ENCODE measurements at regions not wholly inside any gene's neighbourhood (a gene's known extent, or its start where the extent isn't known, plus 50 kb on each side); places are given as distances from the start of the nearest gene placed in this dataset.

DNA sequence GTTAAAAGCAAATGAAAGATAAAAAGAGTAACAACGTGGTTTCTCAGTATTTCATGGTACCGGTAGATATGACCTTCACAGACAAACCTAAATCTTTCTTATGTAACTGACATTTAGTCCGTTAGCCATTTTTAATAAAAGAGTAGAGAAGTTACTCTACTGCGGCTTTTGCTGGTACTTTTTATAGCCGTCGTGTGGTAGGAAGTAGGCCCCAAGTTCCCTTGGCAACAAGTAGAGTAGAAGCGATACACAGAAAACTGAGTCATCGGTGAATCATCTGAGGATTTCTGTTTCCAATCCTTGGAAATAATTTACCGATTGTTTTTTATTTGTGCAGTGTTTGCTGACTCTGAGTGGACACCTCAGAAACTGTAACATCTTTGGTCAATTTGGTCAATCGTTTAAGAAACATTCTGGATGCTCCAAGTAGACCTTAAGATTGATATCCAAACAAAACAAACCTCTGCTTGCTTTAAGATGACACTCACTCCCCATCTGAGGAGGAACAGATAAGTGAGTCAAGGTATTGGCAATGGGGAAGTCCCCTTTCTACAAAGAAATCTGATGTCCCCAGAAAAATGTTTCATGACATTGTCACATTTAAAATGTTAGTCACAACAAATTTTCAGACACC lies 63.9 kb upstream of the AHR start (continued):
- TF ChIP-seq JUND (IDR thresholded peaks at IDR 0.05; ENCODE audit: low read length) (no peak), TBP (IDR thresholded peaks at IDR 0.05; ENCODE audit: low read depth, low read length) (no peak), CREB1 (IDR thresholded peaks at IDR 0.05) (no peak), RXRA (IDR thresholded peaks at IDR 0.05; ENCODE audit: insufficient read depth, low read depth, low read length) (no peak), CEBPB (IDR thresholded peaks at IDR 0.05; ENCODE audit: low read depth, low read length) (no peak), BCL11A (IDR thresholded peaks at IDR 0.05; ENCODE audit: low read depth in 2 of 2, low read length in 2 of 2) (no peak)
